Loucy (cell line): ENCODE measurements at regions not wholly inside any gene's neighbourhood (a gene's known extent, or its start where the extent isn't known, plus 50 kb on each side); places are given as distances from the start of the nearest gene placed in this dataset.
"Not testable (repeated sequence)": the region's sequence is repeated elsewhere in the genome, so short reads cannot be mapped to it uniquely, and the experiment has no call there.

ENCODE experiments used
- H2AFZ ChIP-seq: fragments of 200-600 bp; sonication (generic); 2 replicates; pipeline ENCODE4 v1.6.0; 2016; ENCODE audit warnings: antibody characterized with exemption, mild to moderate bottlenecking, low read length, moderate library complexity
- H3F3A ChIP-seq: fragments of 200-600 bp; 2 replicates; pipeline ENCODE4 v1.6.0; 2016; ENCODE audit warnings: antibody characterized with exemption, low read depth, mild to moderate bottlenecking
- H3K27me3 ChIP-seq: fragments of 200-600 bp; sonication (generic); 2 replicates; pipeline ENCODE4 v1.6.1; 2014; ENCODE audit warnings: low read length, mild to moderate bottlenecking; ENCODE audit not compliant: insufficient read depth, poor library complexity, severe bottlenecking
- H3K36me3 ChIP-seq: fragments of 200-600 bp; sonication (generic); 2 replicates; pipeline ENCODE4 v1.6.1; 2016; ENCODE audit warnings: low read length; ENCODE audit not compliant: insufficient read depth
- H3K4me1 ChIP-seq: fragments of 200-600 bp; sonication (generic); 2 replicates; pipeline ENCODE4 v1.5.1; 2014; ENCODE audit warnings: low read length, mild to moderate bottlenecking; ENCODE audit not compliant: insufficient read depth, poor library complexity, severe bottlenecking
- H3K4me2 ChIP-seq: fragments of 200-600 bp; sonication (generic); 2 replicates; pipeline ENCODE4 v1.6.0; 2014; ENCODE audit warnings: antibody characterized with exemption, low read length, low read depth, mild to moderate bottlenecking; ENCODE audit not compliant: poor library complexity, severe bottlenecking
- H3K4me3 ChIP-seq: fragments of 200-600 bp; sonication (generic); 2 replicates; pipeline ENCODE4 v1.5.1; 2014; ENCODE audit warnings: low read length, mild to moderate bottlenecking, mixed read lengths; ENCODE audit not compliant: poor library complexity, severe bottlenecking
- H3K79me2 ChIP-seq: fragments of 200-600 bp; sonication (generic); 2 replicates; pipeline ENCODE4 v1.6.1; 2014; ENCODE audit warnings: low read length; ENCODE audit not compliant: insufficient read depth
- H3K9ac ChIP-seq: fragments of 200-600 bp; sonication (generic); 2 replicates; pipeline ENCODE4 v1.6.0; 2014; ENCODE audit warnings: mild to moderate bottlenecking, low read depth, low read length, moderate library complexity; ENCODE audit not compliant: poor library complexity, severe bottlenecking
- H3K9me2 ChIP-seq: fragments of 200-600 bp; sonication (generic); replicated peaks from 2 replicates; pipeline ENCODE4 v1.6.1; 2016; ENCODE audit warnings: low read depth, low read length, mixed read lengths
- H3K9me3 ChIP-seq: fragments of 200-600 bp; sonication (generic); 2 replicates; pipeline ENCODE4 v1.6.1; 2014; ENCODE audit warnings: mild to moderate bottlenecking, antibody characterized with exemption, low read length, low read depth; ENCODE audit not compliant: insufficient read depth
- H4K20me1 ChIP-seq: fragments of 200-600 bp; sonication (generic); 2 replicates; pipeline ENCODE4 v1.6.0; 2014; ENCODE audit warnings: antibody characterized with exemption, low read length, mild to moderate bottlenecking; ENCODE audit not compliant: insufficient read depth, poor library complexity, severe bottlenecking
- EZH2phosphoT487 ChIP-seq: fragments of 200-600 bp; IDR thresholded peaks from 2 replicates; pipeline ENCODE4 v1.6.1; 2018; ENCODE audit warnings: antibody characterized with exemption, mild to moderate bottlenecking, moderate library complexity, borderline replicate concordance
- TF ChIP-seq, protein P1 (sequence below): fragments of 200-600 bp; sonication (generic); conservative IDR thresholded peaks from 2 replicates; pipeline ENCODE4 v1.5.1; 2014; ENCODE audit warnings: mild to moderate bottlenecking, antibody characterized with exemption, low read length

DNA sequence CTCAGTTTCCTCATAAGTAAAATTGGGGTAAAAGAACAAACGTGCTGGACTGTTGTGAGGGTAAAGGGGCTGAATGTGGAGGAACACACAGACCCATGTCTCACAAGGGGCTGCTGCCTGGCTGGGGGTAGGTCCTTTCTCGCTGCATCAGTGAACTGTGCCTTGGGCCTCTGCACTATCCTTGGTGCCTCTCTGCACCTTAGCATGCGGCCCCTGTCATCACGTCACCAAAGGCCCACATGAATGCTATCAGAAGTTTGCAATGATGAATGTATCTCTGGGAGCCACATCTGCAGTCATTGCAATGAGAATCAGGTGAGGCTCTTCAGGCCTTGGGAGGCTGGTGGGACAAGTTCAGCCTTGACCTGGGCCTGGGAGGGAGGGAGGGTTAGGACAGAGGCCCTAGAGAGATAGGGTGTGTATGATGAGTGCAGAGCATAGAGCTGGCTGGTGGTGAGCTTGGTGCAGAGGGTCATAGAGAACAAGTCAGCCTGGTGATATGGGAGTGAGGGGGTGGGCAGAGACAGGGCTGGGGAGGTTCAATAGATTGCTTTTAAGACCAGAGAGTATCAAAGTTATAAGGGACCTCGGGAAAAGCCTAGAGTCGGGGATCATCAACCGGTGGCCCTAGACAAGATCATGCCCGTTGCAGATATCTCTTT lies 308.4 kb downstream of the RPS24 start:
- Histone ChIP-seq H3F3A (no peaks in the 10 kb centered on the region), H3K36me3 (no peaks in the 10 kb centered on the region), H3K4me2 (no peak overlapping the region), H3K27me3 (no peaks in the 10 kb centered on the region), H2AFZ (no peak overlapping the region), H4K20me1 (no peaks in the 10 kb centered on the region), H3K79me2 (no peaks in the 10 kb centered on the region), H3K4me1 (no peaks in the 10 kb centered on the region), H3K4me3 (no peak overlapping the region), H3K9me3 (no peaks in the 10 kb centered on the region), H3K9me2 (no peaks in the 10 kb centered on the region), H3K9ac (no peak overlapping the region)
- TF ChIP-seq, protein P1, sequence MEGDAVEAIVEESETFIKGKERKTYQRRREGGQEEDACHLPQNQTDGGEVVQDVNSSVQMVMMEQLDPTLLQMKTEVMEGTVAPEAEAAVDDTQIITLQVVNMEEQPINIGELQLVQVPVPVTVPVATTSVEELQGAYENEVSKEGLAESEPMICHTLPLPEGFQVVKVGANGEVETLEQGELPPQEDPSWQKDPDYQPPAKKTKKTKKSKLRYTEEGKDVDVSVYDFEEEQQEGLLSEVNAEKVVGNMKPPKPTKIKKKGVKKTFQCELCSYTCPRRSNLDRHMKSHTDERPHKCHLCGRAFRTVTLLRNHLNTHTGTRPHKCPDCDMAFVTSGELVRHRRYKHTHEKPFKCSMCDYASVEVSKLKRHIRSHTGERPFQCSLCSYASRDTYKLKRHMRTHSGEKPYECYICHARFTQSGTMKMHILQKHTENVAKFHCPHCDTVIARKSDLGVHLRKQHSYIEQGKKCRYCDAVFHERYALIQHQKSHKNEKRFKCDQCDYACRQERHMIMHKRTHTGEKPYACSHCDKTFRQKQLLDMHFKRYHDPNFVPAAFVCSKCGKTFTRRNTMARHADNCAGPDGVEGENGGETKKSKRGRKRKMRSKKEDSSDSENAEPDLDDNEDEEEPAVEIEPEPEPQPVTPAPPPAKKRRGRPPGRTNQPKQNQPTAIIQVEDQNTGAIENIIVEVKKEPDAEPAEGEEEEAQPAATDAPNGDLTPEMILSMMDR, result no peak
- no peak for TF ChIP-seq EZH2phosphoT487

DNA sequence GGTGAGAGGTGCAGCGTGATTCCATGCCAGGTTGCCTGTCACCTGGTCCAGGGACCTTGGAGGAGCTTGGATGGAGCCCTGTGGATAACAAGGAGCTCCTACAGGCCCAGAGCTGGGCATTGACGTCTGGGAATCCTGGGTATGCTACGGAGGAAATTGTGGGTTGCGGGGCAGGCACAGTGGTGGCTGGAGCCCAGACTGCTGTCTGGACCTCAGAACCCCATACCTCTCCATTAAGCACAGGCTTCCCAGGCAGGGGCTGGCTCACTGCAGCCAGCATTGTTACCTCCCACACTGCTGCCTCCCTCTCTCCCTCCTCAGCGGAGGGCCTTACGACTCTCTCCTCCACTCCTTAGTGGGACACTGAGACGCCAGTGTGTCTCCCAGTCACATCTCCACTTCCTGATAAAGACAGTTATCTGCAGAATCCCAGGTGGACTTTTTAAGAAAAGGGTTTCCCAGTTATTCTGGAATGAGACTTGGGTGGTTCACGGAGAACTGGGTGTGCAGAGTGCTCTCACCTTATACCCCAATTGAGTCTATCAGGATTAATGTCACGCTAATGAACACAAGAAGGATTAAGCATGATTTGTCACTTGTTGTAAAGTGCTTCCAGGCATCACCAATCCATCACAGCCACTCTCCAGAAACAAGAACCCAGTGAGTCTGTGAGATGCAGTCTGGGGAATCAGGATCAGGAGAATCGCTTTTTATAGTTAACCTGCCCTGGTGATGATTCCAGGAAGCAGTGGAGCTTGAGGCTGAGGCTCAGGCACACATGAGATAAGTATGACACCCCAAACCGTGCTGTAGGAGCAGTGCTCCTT lies 309.4 kb downstream of the RPS24 start:
- no peaks in the 10 kb centered on the region for H3K27me3 ChIP-seq
- H4K20me1 ChIP-seq, result no peaks in the 10 kb centered on the region
- no peaks in the 10 kb centered on the region for H3K36me3 ChIP-seq
- no peak overlapping the region for H3K4me3 ChIP-seq
- no peak overlapping the region for H2AFZ ChIP-seq
- H3F3A ChIP-seq, result no peaks in the 10 kb centered on the region
- H3K9ac ChIP-seq, result no peak overlapping the region
- no peaks in the 10 kb centered on the region for H3K4me1 ChIP-seq
- H3K9me3 ChIP-seq, result no peaks in the 10 kb centered on the region
- no peak for TF ChIP-seq EZH2phosphoT487
- TF ChIP-seq, protein P1, result no peak
- no peaks in the 10 kb centered on the region for H3K9me2 ChIP-seq
- H3K4me2 ChIP-seq, result no peak overlapping the region
- H3K79me2 ChIP-seq, result no peaks in the 10 kb centered on the region

DNA sequence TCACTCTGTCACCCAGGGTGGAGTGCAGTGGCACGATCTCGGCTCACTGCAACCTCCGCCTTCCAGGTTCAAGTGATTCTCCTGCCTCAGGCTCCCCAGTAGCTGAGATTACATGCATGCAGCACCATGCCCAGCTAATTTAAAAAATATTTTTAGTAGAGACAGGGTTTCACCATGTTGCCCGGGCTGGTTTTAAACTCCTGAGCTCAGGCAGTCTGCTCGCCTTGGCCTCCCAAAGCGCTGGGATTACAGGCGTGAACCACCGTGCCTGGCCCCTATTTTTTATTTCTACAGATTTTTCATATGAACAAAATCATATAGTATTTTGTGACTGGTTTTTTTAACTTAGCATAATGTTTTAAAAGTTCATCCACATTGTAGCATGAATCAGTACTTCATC lies 310.6 kb downstream of the RPS24 start:
- H3K9ac ChIP-seq, H3K79me2 ChIP-seq, H3K4me1 ChIP-seq, H2AFZ ChIP-seq, H3K9me3 ChIP-seq, H3K27me3 ChIP-seq, H3K36me3 ChIP-seq, H4K20me1 ChIP-seq, H3K4me2 ChIP-seq, H3K4me3 ChIP-seq, H3K9me2 ChIP-seq, H3F3A ChIP-seq: not testable (repeated sequence)

DNA sequence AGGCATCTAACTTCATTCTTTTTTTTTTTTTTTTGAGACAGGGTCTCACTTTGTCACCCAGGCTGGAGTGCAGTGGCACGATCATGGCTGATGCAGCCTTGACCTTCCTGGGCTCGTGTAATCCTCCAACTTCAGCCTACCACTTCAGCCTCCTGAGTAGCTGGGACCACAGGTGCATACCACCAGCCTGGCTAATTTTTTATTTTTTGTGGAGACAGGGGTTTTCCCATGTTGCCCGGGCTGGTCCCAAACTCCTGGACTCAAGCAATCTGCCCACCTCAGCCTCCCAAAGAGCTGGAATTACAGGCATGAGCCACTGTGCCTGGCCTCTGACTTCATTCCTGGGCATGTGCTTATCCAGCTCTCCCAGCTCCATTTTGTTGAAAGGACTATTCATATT lies 311.9 kb downstream of the RPS24 start:
- not testable (repeated sequence) for H3K27me3 ChIP-seq, H4K20me1 ChIP-seq, H3K4me1 ChIP-seq, H3K36me3 ChIP-seq, H2AFZ ChIP-seq, H3K9me2 ChIP-seq, H3K79me2 ChIP-seq, H3K9me3 ChIP-seq, H3F3A ChIP-seq, H3K9ac ChIP-seq, H3K4me3 ChIP-seq, H3K4me2 ChIP-seq
